ENCODE measurements at regions not wholly inside any gene's neighbourhood (a gene's known extent, or its start where the extent isn't known, plus 50 kb on each side); places are given as distances from the start of the nearest gene placed in this dataset.
"Not testable (repeated sequence)": the region's sequence is repeated elsewhere in the genome, so short reads cannot be mapped to it uniquely, and the experiment has no call there.

DNA sequence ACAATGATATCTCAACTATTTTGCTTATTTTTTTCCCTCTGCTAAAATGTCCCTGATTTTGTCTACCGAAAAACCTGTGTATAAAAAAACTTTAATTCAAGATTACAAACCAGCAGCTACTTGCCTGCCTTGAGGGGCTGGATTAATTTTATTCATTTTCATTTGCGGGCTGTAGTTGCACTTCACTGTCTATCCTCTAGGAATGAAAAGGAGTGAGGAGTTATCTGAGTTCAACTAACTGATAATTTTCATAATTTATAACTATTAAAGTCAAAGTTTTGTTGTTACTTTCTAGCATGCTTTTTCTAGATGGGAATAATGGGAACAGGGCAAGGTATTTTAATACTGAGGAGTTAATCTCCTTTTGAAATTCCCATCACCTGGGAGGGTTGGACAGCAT, 50.3 kb upstream of the AGTPBP1 start:
- DNase-seq = not testable (repeated sequence)

DNA sequence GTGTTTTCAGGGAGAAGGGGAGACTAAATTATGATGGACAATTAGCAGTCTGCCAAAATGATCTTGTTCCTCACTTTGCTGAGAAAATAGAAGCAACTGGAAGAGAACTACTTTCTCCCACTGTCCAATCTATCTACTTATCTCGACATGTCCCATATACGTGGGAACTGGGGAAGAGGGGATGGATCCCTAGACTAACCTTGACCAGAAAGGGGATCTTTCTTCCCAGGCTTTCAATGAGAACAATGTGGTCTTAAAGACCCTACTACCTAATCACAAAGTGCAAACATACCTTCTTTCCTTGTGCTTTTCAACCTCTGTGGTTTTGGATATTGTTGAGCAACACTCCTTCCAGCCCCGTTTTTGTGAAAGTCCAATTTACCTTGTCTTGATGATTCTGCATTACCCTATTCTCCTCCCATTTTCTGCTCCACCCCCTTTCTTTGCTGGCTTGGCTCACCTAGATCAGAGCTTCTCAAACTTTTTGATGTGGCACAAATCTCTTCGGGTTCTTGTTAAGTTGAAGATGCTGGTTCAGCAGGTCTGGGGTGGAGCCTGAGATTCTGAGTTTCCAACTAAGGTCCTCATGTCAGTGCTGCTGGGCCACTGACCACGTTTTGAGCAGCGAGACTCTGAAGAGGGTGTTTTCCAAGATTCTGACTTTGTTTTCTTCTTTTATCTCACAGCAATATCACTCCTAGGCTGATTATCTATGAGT, 61.4 kb upstream of the AGTPBP1 start:
- DNase-seq = not testable (repeated sequence)

DNA sequence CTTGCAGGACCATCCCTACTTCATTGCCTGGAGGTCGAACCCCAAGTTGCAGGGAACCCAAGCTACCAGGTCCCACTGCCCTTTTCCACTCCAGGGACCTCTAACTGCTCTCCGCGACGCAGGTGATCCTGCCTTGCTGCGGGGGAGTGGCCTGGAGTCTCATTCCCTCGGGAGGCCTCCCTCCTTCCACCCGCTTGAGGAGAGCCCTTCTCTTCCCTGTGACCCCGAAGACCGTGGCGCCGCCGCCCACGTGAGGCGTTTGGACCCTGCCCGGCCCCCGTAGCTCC, 63.0 kb upstream of the AGTPBP1 start:
- not testable (repeated sequence) for DNase-seq

DNA sequence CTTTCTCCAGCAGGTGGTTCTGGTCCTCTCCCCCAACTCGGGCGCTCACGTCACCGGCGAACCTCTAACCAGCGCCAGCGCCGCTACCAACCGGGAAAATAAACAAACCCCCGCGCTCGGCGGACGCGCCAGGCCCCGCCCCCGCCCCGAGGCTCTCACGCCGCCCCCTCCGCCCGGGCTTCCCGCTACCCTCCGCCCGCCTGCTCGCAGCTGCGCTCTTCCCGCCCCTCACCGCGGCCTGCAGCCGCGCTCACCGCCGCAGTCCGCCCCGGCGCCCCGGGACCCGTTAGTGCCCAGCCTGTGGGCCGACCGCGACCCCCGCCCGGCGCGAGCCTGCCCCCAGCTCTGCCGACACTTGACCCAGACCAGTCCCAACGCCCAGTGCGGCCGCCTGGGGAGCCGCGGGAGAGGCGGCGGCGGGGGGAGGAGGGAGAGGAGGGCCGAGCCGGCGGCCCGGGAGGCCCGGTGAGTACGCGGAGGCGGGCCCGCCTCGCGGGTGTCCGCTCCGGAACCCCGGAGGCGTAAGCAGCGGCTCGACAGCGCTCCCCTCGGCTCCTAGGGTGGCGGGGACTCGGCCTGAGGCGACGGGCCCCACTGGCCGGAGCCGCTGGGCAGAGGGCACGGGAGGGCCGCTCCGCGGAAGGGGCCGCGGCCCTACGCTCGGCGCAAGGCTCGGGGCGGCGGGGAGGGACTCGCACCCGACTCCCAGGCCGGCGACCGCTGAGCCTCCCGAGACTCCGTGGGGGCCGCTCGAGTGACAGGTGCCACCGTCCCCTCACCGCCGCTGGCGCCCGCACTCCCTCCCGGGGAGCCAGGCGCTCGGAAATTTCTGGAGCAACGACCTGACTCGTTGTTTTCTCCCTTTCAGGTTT, 63.6 kb upstream of the AGTPBP1 start:
- peak; percentile 67 for DNase-seq

DNA sequence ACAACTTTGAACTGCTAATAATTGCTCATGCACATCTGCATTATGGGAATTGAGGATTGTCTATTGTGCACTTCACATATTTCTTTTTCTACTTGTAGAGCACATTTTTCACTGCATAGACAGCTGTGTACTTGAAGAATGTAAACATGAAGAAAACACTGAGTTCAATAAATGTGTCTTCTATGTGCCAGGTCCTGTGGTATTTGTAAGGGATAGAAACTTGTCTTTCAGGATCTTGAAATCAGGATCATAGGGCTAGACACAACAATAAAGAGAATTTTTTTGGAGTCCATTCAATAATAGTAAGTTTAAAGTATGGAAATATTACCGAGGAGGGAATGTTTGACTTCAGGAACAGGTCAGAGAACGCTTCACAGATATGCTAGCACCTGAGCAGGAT, 66.6 kb upstream of the AGTPBP1 start:
- not testable (repeated sequence) for DNase-seq

DNA sequence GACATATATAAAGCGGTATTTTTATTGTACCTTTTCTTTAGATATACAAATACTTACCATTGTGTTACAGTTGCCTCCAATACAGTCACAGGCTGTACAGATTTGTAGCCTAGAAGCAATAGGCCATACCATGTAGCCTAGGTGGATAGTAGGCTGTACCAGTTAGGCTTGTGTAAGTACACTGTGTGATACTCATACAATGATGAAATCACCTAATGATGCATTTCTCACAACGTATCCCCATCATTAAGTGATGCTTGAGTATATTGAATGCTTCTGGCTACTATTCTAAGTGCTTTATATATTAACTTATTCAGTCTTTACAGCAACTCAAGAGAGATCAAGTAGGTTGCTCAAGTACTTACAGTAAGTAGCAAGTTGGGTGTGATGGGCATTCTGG, 71.6 kb upstream of the AGTPBP1 start:
- DNase-seq = not testable (repeated sequence)

DNA sequence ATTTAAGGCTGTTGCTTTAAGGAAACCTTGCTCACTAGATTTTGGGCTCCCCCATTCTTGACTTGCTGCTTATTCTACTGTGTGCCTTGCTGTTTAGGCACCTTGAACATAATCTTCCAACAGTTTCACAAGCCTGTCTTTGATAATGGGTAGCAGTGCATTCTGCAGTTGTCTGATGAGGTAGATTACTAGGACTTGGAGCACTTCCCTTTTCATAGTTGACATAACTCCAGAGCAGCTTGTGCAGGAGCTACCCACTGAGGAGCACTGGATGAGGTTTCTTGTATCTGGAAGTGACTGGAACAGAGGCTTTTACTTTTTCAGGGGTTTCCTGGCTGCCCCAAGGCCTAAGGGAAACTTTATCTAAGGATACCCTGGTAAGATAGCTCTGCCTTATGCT, 73.0 kb upstream of the AGTPBP1 start:
- not testable (repeated sequence) for DNase-seq

DNA sequence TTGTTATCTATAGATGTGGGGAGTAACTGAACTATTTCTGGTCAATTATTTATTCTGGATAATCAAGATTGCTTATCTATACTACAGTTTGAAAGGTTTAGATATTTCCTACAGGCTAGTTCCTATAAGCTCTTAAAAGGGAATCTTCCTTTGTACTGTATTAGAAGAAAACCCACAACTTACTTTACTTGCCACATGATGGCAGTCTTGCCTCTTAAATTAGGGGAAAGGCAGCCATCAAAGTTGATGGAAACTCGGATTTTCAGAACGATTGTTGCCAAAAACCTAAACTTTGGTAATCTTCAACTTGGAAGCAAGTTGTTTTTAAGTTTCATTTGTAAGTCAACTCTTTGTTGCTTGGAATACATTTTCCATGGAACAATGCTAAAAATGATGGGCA, 77.2 kb upstream of the AGTPBP1 start:
- DNase-seq = not testable (repeated sequence)

DNA sequence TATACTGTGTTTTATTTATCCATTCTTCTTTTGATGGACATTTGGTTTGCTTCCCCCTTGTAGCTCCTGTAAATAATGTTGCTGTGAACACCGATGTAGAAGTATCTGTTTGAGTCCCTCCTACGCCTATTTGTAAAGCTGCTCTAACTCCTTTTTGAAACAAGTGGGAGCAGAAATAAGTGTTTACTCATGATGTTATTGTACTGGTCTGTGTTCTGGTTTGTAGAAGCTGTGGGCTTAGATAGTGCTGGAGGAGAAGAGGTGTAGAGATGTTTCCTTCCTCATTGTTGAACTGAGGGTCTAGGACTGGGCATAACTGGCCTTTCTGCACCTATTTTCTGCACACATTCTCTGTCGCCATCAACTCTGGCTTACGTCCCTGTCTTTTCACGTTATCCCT, 78.8 kb upstream of the AGTPBP1 start:
- not testable (repeated sequence) for DNase-seq

DNA sequence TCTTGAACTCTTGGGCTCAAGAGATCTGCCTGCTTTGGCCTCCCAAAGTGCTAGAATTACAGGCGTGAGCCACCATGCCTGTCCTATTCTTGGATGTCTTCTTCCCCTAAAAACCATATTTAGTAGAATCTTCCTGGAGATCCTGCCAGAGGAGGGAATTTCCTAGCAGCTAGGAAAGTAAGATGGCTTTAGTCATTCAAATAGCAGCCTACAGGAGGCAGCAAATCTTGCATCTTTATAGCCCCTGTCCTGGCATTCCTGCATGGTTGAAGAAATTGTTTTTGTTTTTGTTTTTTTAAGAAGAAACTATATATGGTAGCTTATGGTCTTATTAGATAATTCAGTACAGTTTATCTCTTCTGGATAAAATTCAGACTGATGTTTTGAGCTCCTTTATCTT, 83.2 kb upstream of the AGTPBP1 start:
- DNase-seq = not testable (repeated sequence)

DNA sequence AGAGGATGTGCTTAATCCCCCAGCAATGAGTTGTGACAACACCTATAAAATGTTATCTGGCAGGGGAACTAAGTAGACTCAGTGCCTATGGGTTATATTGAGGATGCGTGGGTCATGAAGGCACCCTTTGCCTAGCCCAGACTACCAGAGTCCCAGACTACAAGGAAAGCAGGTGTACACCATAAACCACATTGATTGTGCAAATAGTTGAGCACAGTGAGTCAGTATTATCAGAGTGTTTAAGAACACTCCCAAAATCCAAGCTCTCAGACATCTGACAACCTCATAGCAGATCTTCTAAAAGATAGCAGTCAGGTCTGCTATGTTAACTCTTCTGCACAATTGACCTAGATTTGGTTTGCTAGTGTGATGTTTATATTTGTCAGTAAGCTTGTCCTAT, 92.8 kb upstream of the AGTPBP1 start:
- not testable (repeated sequence) for DNase-seq

DNA sequence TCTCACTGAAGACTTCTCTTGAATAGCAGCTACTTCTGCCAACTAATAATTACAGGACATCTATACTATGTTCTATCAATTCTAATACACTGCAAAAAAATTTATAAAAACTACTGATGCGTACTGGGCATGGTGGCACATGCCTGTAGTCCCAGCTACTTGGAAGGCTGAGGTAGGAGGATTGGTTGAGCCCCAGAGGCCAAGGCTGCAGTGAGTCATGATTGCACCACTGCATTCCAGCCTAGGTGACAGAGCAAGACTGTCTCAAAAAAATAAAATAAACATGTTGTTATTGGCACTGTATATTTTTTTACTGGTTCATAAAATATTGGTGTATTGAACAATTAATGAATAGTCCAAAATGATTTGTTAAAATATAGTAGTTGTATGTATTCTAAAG, 97.0 kb upstream of the NAA35 start:
- DNase-seq = not testable (repeated sequence)

DNA sequence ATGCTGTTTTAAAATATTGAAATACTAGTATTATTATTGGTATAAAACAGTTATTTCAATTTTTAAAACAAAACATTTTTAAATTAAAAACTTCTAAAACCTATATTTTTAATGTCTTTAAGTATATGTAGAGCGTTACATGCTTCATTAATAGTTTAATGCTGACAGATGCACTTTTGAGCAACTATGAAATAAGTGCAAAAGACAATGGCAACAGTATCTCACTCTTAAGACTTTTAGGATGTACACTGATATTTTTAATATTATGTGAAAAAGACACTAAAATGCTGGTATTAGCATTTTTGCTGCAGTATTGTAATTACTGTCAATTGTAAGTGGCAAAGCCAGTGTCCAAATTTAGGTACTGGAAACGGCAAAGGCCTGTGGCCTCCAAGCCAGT, 93.2 kb upstream of the NAA35 start:
- not testable (repeated sequence) for DNase-seq

DNA sequence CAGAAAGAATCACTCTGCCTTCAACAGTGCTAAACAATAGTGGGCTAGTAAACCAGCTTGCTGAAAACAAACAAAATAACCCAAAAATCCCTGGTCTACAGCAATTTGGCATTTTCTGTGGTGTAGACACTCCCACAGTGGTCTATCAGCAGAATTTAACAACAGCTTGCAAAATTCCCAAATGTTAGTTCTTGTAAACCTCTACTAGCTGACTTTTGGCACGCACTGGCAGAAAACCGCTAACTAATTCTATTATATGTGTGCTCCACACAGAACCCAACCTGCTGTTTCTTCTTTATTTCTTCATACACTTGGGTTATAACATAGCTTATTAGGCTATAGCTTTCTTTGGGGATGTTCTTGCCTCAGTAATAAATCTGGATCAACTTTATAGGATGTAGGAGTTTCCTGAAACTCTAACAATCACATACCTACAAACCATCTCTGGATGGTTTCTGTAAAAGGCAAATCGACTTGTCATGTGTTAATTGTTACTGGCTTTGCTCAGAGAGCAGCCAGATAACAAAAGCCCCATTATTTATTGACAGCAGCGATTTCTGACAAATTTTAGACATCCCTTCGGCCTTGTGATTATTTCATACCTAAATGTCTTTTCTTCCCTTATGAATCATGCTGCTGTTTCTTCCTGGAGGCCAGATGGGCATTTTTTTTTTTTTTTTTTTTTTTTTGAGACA, 82.7 kb upstream of the NAA35 start:
- DNase-seq = no peak

DNA sequence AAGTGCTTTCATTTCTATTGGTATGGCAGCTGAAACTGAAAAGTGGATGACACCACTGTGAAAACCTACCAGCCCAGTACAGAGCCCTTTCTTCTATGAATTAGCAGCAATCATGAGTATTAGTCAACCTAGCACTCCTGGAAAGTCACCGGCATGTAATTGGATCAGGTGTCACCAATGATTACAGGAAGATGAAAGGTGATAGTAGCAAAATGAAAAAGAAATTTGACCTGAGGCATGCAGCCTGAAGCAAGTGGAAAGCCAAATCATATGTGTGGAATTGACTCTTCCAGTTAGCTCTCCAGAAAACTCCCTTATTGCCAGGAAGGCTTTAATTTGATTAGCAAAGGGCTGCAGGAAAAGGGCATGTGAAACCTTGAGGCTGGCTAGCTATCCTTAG, 81.2 kb upstream of the NAA35 start:
- DNase-seq = no peak

DNA sequence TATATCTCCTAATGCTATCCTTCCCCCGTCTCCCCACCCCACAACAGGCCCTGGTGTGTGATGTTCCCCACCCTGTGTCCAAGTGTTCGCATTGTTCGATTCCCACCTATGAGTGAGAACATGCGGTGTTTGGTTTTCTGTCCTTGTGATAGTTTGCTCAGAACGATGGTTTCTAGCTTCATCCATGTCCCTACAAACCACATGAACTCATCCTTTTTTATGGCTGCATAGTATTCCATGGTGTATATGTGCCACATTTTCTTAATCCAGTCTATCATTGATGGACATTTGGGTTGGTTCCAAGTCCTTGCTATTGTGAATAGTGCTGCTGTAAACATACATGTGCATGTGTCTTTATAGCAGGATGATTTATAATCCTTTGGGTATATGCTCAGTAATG, 79.1 kb upstream of the NAA35 start:
- DNase-seq = not testable (repeated sequence)

DNA sequence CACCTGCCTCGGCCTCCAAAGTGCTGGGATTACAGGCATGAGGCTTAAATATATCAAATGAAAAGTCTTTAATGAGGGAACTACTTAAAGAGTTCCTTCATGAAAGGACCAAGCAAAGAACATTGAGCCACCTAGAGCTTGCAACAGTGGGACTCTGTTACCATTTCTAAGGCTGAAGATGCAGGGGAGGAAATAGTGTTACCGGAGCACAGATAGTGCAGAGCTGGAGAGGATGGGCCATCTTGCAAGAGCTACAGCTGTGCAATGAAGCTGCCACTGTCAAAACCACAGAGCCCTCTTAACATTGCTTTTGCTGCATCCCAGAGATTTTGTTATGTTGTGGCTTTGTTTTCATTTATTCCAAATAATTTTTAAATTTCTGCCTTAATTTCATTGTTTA, 77.1 kb upstream of the NAA35 start:
- DNase-seq = no peak

DNA sequence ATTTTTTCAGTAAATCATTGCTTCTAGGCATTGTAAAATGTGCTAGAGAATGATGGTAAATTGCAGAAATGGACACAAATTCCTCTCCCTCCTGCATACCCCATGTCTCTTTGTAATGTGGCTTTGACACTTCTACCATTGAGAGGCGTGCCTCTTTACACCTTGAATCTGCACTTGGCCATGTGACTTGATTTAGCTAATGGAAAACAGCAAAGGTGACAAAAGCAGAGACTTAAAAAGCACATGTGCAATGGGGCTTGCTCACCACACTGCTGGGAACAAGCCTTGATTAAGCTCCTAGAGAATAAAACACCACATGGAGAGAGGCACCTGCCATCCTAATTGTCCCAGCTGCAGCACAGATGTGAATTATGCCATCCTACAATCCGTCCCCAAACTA, 69.9 kb upstream of the NAA35 start:
- no peak for DNase-seq

DNA sequence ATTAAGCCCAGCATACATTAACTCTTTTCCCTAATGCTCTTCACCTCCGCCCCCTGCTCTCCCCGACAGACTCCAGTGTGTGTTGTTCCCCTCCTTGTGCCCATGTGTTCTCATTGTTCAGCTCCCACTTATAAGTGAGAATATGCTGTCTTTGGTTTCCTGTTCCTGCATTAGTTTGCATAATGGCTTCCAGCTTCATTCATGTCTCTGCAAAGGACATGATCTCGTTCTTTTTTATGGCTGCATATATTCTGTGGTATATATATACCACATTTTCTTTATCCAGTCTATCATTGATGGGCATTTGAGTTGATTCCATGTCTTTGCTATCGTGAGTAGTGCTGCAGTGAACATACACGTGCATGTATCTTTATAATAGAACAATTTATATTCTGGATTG, 69.3 kb upstream of the NAA35 start:
- DNase-seq = not testable (repeated sequence)

DNA sequence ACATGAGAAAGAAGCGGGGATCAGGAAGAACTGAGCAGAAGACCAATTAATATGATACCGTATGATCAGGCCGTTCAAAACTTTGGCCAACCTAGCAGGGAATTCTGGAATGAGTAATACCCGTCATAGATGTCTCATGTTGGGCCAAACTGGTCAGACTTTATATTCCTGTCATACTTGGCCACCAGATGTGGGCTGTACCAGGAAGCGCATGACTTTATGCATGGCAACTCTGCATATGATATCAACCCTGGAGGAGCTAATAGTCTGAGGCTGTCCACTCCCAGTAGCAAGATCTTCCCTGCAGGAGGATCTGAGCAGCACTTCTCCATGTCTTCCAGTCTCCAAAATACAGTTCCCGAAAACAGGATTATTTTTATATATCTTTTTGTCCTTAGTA, 68.5 kb upstream of the NAA35 start:
- DNase-seq = no peak

DNA sequence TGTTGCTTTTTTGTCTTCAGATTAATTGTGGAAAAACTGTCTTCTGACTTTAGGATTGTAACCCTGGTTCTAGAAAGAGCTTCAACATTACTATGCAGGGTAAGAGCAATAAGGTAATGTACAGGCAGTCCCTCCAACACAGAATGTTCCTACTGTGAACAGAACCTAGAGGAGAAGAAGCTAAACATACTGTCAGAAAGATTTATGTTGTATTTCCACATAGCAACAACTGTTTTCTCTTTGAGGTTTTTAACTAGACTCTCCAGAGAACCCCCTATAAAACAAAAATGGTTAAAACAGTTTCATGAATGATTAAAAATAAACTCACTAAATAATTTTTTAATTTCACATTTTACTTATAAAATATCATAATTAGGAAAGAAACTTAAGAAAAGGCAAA, 64.3 kb upstream of the NAA35 start:
- DNase-seq = no peak

DNA sequence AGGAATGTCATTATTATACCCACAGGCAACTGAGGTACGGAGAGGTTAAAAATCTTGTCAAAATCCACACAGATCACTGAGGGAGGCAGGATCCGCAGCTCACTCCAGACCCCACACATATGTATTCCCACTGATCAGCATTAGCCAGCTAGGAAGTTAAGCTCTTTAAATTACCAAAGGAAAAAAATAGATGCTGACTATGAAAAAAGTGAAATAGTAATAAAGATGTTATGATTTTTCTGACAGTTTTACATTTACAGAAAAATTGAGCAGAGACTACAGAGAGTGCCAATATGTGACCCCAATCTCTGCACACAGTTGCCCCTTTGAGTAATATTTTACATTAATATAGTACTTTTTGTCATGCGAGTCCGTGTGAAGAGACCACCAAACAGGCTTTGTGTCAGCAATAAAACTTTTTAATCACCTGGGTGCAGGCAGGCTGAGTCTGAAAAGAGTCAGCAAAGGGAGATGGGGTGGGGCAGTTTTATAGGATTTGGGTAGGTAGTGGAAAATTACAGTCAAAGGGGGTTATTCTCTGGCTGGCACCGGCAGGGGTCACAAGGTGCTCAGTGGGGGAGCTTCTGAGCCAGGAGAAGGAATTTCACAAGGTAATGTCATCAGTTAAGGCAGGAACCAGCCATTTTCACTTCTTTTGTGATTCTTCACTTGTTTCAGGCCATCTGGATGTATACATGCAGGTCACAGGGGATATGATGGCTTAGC, 61.9 kb upstream of the NAA35 start:
- not testable (repeated sequence) for DNase-seq

DNA sequence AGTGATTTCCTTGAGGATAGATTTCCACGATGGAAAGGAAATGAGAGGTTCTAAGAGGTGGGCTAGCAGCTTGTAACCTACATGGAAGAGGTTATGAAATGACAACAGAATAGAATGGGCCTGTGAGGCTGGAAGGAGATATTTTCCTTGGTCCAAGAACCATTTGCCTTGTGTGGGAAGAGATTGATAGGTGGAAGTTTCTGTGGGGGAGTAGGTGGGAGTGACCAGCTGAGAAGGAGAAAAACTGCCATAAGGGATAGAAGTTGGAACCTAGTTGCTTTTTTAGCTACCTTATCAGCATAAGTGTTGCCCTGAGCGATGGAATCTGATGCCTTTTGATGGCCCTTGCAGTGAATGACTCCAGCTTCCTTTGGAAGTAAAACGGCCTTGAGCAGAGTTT, 60.4 kb upstream of the NAA35 start:
- not testable (repeated sequence) for DNase-seq
